H1 (cell line): ENCODE measurements at regions not wholly inside any gene's neighbourhood (a gene's known extent, or its start where the extent isn't known, plus 50 kb on each side); places are given as distances from the start of the nearest gene placed in this dataset.

Experiments used
- BRCA1 ChIP-seq: IDR thresholded peaks from 2 replicates; pipeline ENCODE4 v1.6.1; 2012; ENCODE audit warnings: low read depth, low read length, improper control_type of control experiment
- CEBPB ChIP-seq: IDR thresholded peaks from 2 replicates; pipeline ENCODE4 v1.6.1; 2012; ENCODE audit warnings: low read depth, low read length
- CTCF ChIP-seq, 3 experiments: IDR thresholded peaks; 1 replicate in 2 of 3; 2 replicates in 1 of 3; pipeline versions ENCODE4 v1.5.1 to v1.6.1; 2011; ENCODE audit warnings: low read length in 3 of 3, mild to moderate bottlenecking in 3 of 3, inconsistent platforms in 2 of 3, low read depth in 1 of 3, moderate library complexity in 1 of 3; ENCODE audit not compliant: insufficient read depth in 1 of 3; ENCODE audit errors: control extremely low read depth in 1 of 3
- EZH2 ChIP-seq: fragments of 200-600 bp; sonication (generic); IDR thresholded peaks from 2 replicates; pipeline ENCODE4 v1.7.1; 2012; ENCODE audit warnings: low read depth, mild to moderate bottlenecking, moderate library complexity, low read length, inconsistent platforms; ENCODE audit not compliant: severe bottlenecking
- JUND ChIP-seq: IDR thresholded peaks from 2 replicates; pipeline ENCODE4 v1.6.1; 2011; ENCODE audit warnings: mild to moderate bottlenecking, improper control_type of control experiment, low read length
- KDM1A ChIP-seq: fragments of 200-600, 300-600 bp; sonication (generic); IDR thresholded peaks from 2 replicates; pipeline ENCODE4 v1.7.1; 2016; ENCODE audit warnings: mild to moderate bottlenecking, low read length, borderline replicate concordance
- POLR2AphosphoS5 ChIP-seq: IDR thresholded peaks from 2 replicates; pipeline ENCODE4 v1.6.1; 2011; ENCODE audit warnings: low read depth, low read length
- RAD21 ChIP-seq, 2 experiments: IDR thresholded peaks in 1 of 2; conservative IDR thresholded peaks in 1 of 2; 2 replicates each; pipeline ENCODE4 v1.6.1; 2011; ENCODE audit warnings: low read depth in 2 of 2, low read length in 2 of 2, improper control_type of control experiment in 1 of 2, inconsistent platforms in 1 of 2, mild to moderate bottlenecking in 1 of 2, moderate library complexity in 1 of 2
- RBBP5 ChIP-seq: IDR thresholded peaks from 2 replicates; pipeline ENCODE4 v1.7.1; 2012; ENCODE audit warnings: low read depth, mild to moderate bottlenecking, inconsistent platforms, low read length, moderate library complexity, borderline replicate concordance
- RFX5 ChIP-seq: IDR thresholded peaks from 2 replicates; pipeline ENCODE4 v1.6.1; 2011; ENCODE audit warnings: low read depth, low read length, improper control_type of control experiment, borderline replicate concordance
- SIN3A ChIP-seq, 2 experiments: IDR thresholded peaks in 1 of 2; conservative IDR thresholded peaks in 1 of 2; 2 replicates each; pipeline ENCODE4 v1.6.1; 2011 to 2012; ENCODE audit warnings: low read length in 2 of 2, improper control_type of control experiment in 1 of 2, low read depth in 1 of 2, mild to moderate bottlenecking in 1 of 2

- no peak for TF ChIP-seq JUND
- no peak for TF ChIP-seq RFX5
- TF ChIP-seq CEBPB: no peak
- TF ChIP-seq CTCF (IDR thresholded peaks at IDR 0.05; ENCODE audit: control extremely low read depth in 1 of 3, insufficient read depth in 1 of 3, low read depth in 1 of 3, low read length in 3 of 3): no peak
- TF ChIP-seq RBBP5: no peak
- no peak for TF ChIP-seq EZH2
- no peak for TF ChIP-seq SIN3A (conservative IDR thresholded peaks at IDR 0.05 in 1 of 2, IDR thresholded peaks at IDR 0.05 in 1 of 2; ENCODE audit: low read depth in 1 of 2, low read length in 2 of 2)
- no peak for TF ChIP-seq POLR2AphosphoS5
- TF ChIP-seq RAD21 (IDR thresholded peaks at IDR 0.05 in 1 of 2, conservative IDR thresholded peaks at IDR 0.05 in 1 of 2; ENCODE audit: low read depth in 2 of 2, low read length in 2 of 2): no peak
- TF ChIP-seq BRCA1: no peak
- TF ChIP-seq KDM1A: no peak
Measured at GRCh38 chr2:125684932-125685331, 971.0 kb upstream of the GYPC start.
